ENCODE measurements at regions not wholly inside any gene's neighbourhood (a gene's known extent, or its start where the extent isn't known, plus 50 kb on each side); places are given as distances from the start of the nearest gene placed in this dataset.

DNA sequence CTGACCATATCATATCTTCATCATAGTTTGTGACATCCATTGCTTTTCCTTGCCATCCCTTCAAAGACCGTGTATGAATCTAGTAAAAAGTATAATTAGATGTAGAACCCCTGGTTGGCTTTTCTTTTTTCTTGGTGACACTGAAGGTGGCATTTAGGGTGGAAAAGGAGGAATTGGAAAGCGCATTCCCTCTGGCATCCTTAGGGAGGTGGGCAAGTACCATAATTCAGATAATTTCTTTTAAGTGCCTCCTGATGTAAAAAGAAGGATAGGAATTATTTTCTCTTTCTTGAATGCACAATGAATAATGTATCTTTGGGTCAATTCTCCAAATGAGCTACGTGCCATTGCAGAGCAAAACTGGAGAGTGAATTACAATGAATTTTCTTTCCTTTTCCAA is 73.2 kb upstream of the SMARCA2 start:
- no peak for TF ChIP-seq GATA2 (IDR thresholded peaks at IDR 0.05; ENCODE audit: low read depth, low read length)
- no peak for TF ChIP-seq GATA3 (IDR thresholded peaks at IDR 0.05; ENCODE audit: low read depth, low read length)
